ENCODE measurements at regions not wholly inside any gene's neighbourhood (a gene's known extent, or its start where the extent isn't known, plus 50 kb on each side); places are given as distances from the start of the nearest gene placed in this dataset.
"Not testable (repeated sequence)": the region's sequence is repeated elsewhere in the genome, so short reads cannot be mapped to it uniquely, and the experiment has no call there.

DNA sequence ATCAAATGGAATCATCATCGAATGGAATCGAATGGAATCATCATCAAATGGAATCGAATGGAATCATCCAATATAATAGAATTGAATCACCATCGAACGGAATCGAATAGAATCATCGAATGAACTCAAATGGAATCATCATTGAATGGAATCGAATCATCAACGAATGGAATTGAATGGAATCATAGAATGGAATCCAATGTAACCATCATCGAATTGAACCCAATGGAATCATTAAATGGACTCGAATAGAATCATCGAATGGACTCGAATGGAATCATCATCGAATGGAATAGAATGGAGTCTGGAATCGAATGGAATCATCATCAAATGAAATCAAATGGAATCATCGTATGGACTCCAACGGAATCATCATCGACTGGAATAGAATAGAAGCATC is 227.0 kb downstream of the SHCBP1 start:
- not testable (repeated sequence) for TF ChIP-seq POLR2A, EP300 (IDR thresholded peaks at IDR 0.05)
- TF ChIP-seq, protein P1, sequence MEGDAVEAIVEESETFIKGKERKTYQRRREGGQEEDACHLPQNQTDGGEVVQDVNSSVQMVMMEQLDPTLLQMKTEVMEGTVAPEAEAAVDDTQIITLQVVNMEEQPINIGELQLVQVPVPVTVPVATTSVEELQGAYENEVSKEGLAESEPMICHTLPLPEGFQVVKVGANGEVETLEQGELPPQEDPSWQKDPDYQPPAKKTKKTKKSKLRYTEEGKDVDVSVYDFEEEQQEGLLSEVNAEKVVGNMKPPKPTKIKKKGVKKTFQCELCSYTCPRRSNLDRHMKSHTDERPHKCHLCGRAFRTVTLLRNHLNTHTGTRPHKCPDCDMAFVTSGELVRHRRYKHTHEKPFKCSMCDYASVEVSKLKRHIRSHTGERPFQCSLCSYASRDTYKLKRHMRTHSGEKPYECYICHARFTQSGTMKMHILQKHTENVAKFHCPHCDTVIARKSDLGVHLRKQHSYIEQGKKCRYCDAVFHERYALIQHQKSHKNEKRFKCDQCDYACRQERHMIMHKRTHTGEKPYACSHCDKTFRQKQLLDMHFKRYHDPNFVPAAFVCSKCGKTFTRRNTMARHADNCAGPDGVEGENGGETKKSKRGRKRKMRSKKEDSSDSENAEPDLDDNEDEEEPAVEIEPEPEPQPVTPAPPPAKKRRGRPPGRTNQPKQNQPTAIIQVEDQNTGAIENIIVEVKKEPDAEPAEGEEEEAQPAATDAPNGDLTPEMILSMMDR (IDR thresholded peaks at IDR 0.05) = not testable (repeated sequence)
